Neural cell (in vitro differentiated cells): ENCODE measurements at regions not wholly inside any gene's neighbourhood (a gene's known extent, or its start where the extent isn't known, plus 50 kb on each side); places are given as distances from the start of the nearest gene placed in this dataset.

ENCODE experiments used
- RAD21 ChIP-seq: fragments of 450-650 bp; conservative IDR thresholded peaks from 2 replicates; pipeline ENCODE4 v1.6.1; 2014; ENCODE audit warnings: antibody characterized with exemption, mild to moderate bottlenecking, moderate library complexity
- REST ChIP-seq: IDR thresholded peaks from 2 replicates; pipeline ENCODE4 v1.6.1; 2012; ENCODE audit warnings: borderline replicate concordance

DNA sequence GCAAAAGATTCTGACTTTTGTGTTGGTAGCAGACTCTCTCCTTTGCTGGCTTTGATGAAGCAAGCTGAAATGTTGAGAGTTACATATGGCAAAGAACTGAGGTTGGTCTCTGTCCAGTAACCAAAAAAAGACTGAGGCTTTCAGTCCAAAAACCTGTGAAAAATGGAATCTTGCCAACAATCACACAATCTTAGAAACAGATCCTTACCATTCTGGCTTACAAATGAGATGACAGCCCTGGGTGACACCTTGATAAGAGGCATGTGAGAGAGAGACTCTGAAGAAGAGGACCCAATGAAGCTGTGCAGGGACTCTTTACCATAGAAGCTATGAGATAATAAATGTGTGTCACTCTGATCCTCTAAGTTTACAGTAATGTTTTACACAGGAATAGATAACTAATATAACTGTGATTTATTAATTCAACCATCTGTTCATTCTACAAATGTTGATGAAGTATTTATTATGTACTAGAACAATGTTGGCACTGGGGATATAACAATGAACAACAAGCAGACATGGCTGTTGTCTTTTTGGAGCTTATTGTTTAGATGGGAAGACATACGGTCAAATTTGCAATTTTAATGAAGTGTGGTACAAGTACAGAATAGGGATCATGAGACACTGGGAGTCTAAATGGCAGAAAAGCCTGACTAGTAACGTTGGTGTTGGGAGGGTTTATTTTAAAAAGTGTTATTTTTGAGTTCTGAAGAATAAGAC, 251.0 kb downstream of the OLFM3 start:
- TF ChIP-seq REST (no peak), RAD21 (no peak)
